GM12878 (cell line): ENCODE measurements at regions not wholly inside any gene's neighbourhood (a gene's known extent, or its start where the extent isn't known, plus 50 kb on each side); places are given as distances from the start of the nearest gene placed in this dataset.

Experiments used
- ATAC-seq: fragments of 200-7000 bp; cut with Tn5 transposase; 3 replicates; pipeline ENCODE4 v1.9.1; 2020; ENCODE audit warnings: mild to moderate bottlenecking, moderate library complexity
- BruUV-seq: library from RNA; stranded (reverse); fragments of 400-500 nt; replicated peaks from 2 replicates; lab custom pipeline; 2021; lab: Mats Ljungman, UMichigan
- CTCF ChIA-PET: fragments of 300-600 bp; sonication (Branson Sonifier 250); formaldehyde crosslinking; extraction: SDS; loops from one replicate; lab custom pipeline; 2021; ENCODE audit warnings: inconsistent platforms; lab: Yijun Ruan, JAX
- POLR2A ChIA-PET: fragments of 350-600 bp; formaldehyde crosslinking; extraction: SDS; loops from one replicate; lab custom pipeline; 2021; ENCODE audit warnings: inconsistent platforms; lab: Charles Lee
- RAD21 ChIA-PET: fragments of 300-600 bp; sonication (Branson Sonifier 250); formaldehyde crosslinking; loops from one replicate; lab custom pipeline; 2023; ENCODE audit warnings: antibody characterized with exemption; ENCODE audit not compliant: unreplicated experiment; lab: Charles Lee
- SMC1A ChIA-PET: fragments of 300-600 bp; sonication (Branson Sonifier 250); formaldehyde crosslinking; loops from one replicate; lab custom pipeline; 2023; ENCODE audit not compliant: unreplicated experiment, uncharacterized antibody; lab: Charles Lee
- DNase-seq: peaks from one replicate; pipeline ENCODE4 v3.0.0-alpha.2; 2011; ENCODE audit warnings: low read depth, low spot score
- FAIRE-seq: peaks from 3 replicates; lab custom pipeline; 2011; peaks lifted over from hg19 to GRCh38; lab: Jason Lieb, UNC
- H2AFZ ChIP-seq: 2 replicates; pipeline ENCODE4 v1.6.0; 2011; ENCODE audit warnings: low read depth, low read length, control low read depth; ENCODE audit not compliant: control insufficient read depth
- H3K27ac ChIP-seq: 2 replicates; pipeline ENCODE4 v1.5.1; 2011; ENCODE audit warnings: control low read depth; ENCODE audit not compliant: control insufficient read depth, insufficient read depth
- H3K27me3 ChIP-seq, 2 experiments: replicated peaks in 1 of 2; 2 replicates each; pipeline versions ENCODE4 v1.6.0 to v1.6.1; 2011; ENCODE audit warnings: low read length in 1 of 2; ENCODE audit not compliant: control insufficient read depth in 2 of 2, insufficient read depth in 2 of 2
- H3K36me3 ChIP-seq, 2 experiments: 2 replicates each; pipeline ENCODE4 v1.5.1; 2011; ENCODE audit warnings: low read length in 1 of 2; ENCODE audit not compliant: control insufficient read depth in 2 of 2, insufficient read depth in 2 of 2
- H3K4me1 ChIP-seq: 2 replicates; pipeline ENCODE4 v1.6.1; 2011; ENCODE audit warnings: mild to moderate bottlenecking, low read length, moderate library complexity, mixed read lengths; ENCODE audit not compliant: control insufficient read depth, insufficient read depth
- H3K4me2 ChIP-seq: 2 replicates; pipeline ENCODE4 v1.6.0; 2011; ENCODE audit warnings: control low read depth; ENCODE audit not compliant: control insufficient read depth, insufficient read depth
- H3K4me3 ChIP-seq: fragments of 200-600 bp; sonication (generic); 2 replicates; pipeline ENCODE4 v1.5.1; 2016
- H3K79me2 ChIP-seq: 2 replicates; pipeline ENCODE4 v1.6.0; 2011; ENCODE audit warnings: low read length; ENCODE audit not compliant: control insufficient read depth, insufficient read depth
- H3K9ac ChIP-seq: 2 replicates; pipeline ENCODE4 v1.8.0; 2011; ENCODE audit warnings: low read length, control low read depth, mixed read lengths; ENCODE audit not compliant: control insufficient read depth, insufficient read depth
- H3K9me3 ChIP-seq: replicated peaks from 3 replicates; pipeline ENCODE4 v1.5.1; 2011; ENCODE audit warnings: mild to moderate bottlenecking, low read length; ENCODE audit not compliant: control insufficient read depth, insufficient read depth
- H4K20me1 ChIP-seq: 2 replicates; pipeline ENCODE4 v1.6.0; 2011; ENCODE audit not compliant: control insufficient read depth, insufficient read depth
- BMI1 ChIP-seq: fragments of 450-650 bp; IDR thresholded peaks from 2 replicates; pipeline ENCODE4 v1.6.1; 2016; ENCODE audit warnings: mild to moderate bottlenecking, moderate library complexity, borderline replicate concordance
- CUX1 ChIP-seq: IDR thresholded peaks from 2 replicates; pipeline ENCODE4 v1.6.1; 2012; ENCODE audit warnings: improper control_type of control experiment, low read depth, low read length; ENCODE audit not compliant: insufficient replicate concordance
- EP300 ChIP-seq, 2 experiments: fragments of 150-350 bp in 1 of 2; IDR thresholded peaks; 2 replicates each; pipeline ENCODE4 v1.6.1; 2011 to 2012; ENCODE audit warnings: low read depth in 2 of 2, low read length in 2 of 2, borderline replicate concordance in 1 of 2, improper control_type of control experiment in 1 of 2, inconsistent platforms in 1 of 2; ENCODE audit not compliant: control insufficient read depth in 1 of 2
- FOS ChIP-seq: IDR thresholded peaks from 3 replicates; pipeline ENCODE4 v1.6.1; 2011; ENCODE audit warnings: borderline replicate concordance; ENCODE audit not compliant: insufficient read length; ENCODE audit errors: extremely low read depth
- GATAD2B ChIP-seq: fragments of 450-650 bp; conservative IDR thresholded peaks from 2 replicates; pipeline ENCODE4 v1.6.1; 2017; ENCODE audit warnings: low read depth, mild to moderate bottlenecking, moderate library complexity
- MTA3 ChIP-seq: IDR thresholded peaks from 2 replicates; pipeline ENCODE4 v1.6.1; 2012; ENCODE audit warnings: low read length, inconsistent platforms, borderline replicate concordance
- NKRF ChIP-seq: fragments of 450-650 bp; conservative IDR thresholded peaks from 2 replicates; pipeline ENCODE4 v1.6.1; 2017; ENCODE audit warnings: mild to moderate bottlenecking, moderate library complexity
- TAF1 ChIP-seq: IDR thresholded peaks from 2 replicates; pipeline ENCODE4 v1.6.1; 2011; ENCODE audit warnings: mild to moderate bottlenecking, low read depth, low read length, borderline replicate concordance
- USF1 ChIP-seq: IDR thresholded peaks from 2 replicates; pipeline ENCODE4 v1.6.1; 2011; ENCODE audit warnings: borderline replicate concordance, low read depth, mild to moderate bottlenecking, moderate library complexity, mixed read lengths, low read length; ENCODE audit not compliant: insufficient read depth; ENCODE audit errors: extremely low read length
- USF2 ChIP-seq: IDR thresholded peaks from 2 replicates; pipeline ENCODE4 v1.6.1; 2011; ENCODE audit warnings: low read depth, low read length, improper control_type of control experiment, borderline replicate concordance
- ZBTB33 ChIP-seq: fragments of 450-650 bp; IDR thresholded peaks from 2 replicates; pipeline ENCODE4 v1.6.1; 2017; ENCODE audit warnings: mild to moderate bottlenecking
- ZSCAN29 ChIP-seq: fragments of 450-650 bp; IDR thresholded peaks from 2 replicates; pipeline ENCODE4 v1.6.1; 2017; ENCODE audit warnings: mild to moderate bottlenecking, moderate library complexity
- WGBS: methylation state at CpG from one replicate; pipeline ENCODE4 v1.1.6; 2016; ENCODE audit warnings: low lambda C conversion rate; ENCODE audit not compliant: insufficient replicate concordance, insufficient coverage; ENCODE audit errors: missing lambda C conversion rate; 5-methylcytosine and 5-hydroxymethylcytosine counted together
- in situ Hi-C: fragments of 300-500 bp; cut with MboI; formaldehyde crosslinking; loops from 9 replicates; pipeline ENCODE4 v1.14.3; 2018; ENCODE audit warnings: mixed read lengths
- intact Hi-C: fragments of 100-400 bp; cut with micrococcal nuclease; formaldehyde crosslinking; loops from one replicate; pipeline ENCODE4 v1.14.2; 2022; ENCODE audit not compliant: unreplicated experiment

GRCh38 chr4:36411338-36411737, 129.9 kb downstream of the DTHD1 start:
- intact Hi-C loops: loop anchor here (10.0 kb wide), 2 partner anchors 523 to 833 kb away; partner anchors contain the start of gene NWD2
- no peak overlapping the region for H3K4me2 ChIP-seq
- H3K36me3 ChIP-seq: no peaks in the 10 kb centered on the region
- no peak overlapping the region for H3K27ac ChIP-seq
- RAD21 ChIA-PET: interaction anchor here (1.2 kb wide), 1 partner anchor 11 kb away, joined by 6 read pairs; no protein-coding TSS in a partner anchor
- no peak overlapping the region for H2AFZ ChIP-seq
- no peaks in the 10 kb centered on the region for H3K79me2 ChIP-seq
- H3K9me3 ChIP-seq: no peaks in the 10 kb centered on the region
- FAIRE-seq: no peak
- no peak overlapping the region for H3K4me3 ChIP-seq
- DNase-seq: no peak
- POLR2A ChIA-PET: no interaction called here
- no peaks in the 10 kb centered on the region for H4K20me1 ChIP-seq
- in situ Hi-C loops: no loop called here
- H3K4me1 ChIP-seq: no peaks in the 10 kb centered on the region
- BruUV-seq: no TSS peak
- no peak overlapping the region for H3K9ac ChIP-seq
- 54% methylated on average over 6 of the region's 6 CpGs for WGBS
- no peak for ATAC-seq
- H3K27me3 ChIP-seq: no peaks in the 10 kb centered on the region
- SMC1A ChIA-PET: interaction anchor here (0.7 to 1.5 kb wide), 2 partner anchors 10 to 44 kb away, joined by 3 read pairs; no protein-coding TSS in a partner anchor
- CTCF ChIA-PET: no interaction called here
- TF ChIP-seq GATAD2B: no peak
- TF ChIP-seq MTA3: no peak
- no peak for TF ChIP-seq FOS
- no peak for TF ChIP-seq EP300 (IDR thresholded peaks at IDR 0.05; ENCODE audit: borderline replicate concordance in 1 of 2, control insufficient read depth in 1 of 2, low read depth in 2 of 2, low read length in 2 of 2)
- TF ChIP-seq CUX1: no peak
- TF ChIP-seq ZSCAN29: no peak
- TF ChIP-seq NKRF: no peak
- TF ChIP-seq TAF1: no peak
- no peak for TF ChIP-seq USF2
- no peak for TF ChIP-seq BMI1
- no peak for TF ChIP-seq USF1
- TF ChIP-seq ZBTB33: no peak
